Peyer's patch (tissue), 4 donors: ENCODE measurements at regions not wholly inside any gene's neighbourhood (a gene's known extent, or its start where the extent isn't known, plus 50 kb on each side); places are given as distances from the start of the nearest gene placed in this dataset.
"Not testable (repeated sequence)": the region's sequence is repeated elsewhere in the genome, so short reads cannot be mapped to it uniquely, and the experiment has no call there.

Experiments
- POLR2A ChIP-seq, 2 donors: fragments of 450-650 bp; IDR thresholded peaks; one replicate each; pipeline ENCODE4 v1.5.1; 2017; ENCODE audit warnings: antibody characterized with exemption in 2 of 2, mild to moderate bottlenecking in 2 of 2, moderate library complexity in 2 of 2
- TF ChIP-seq, protein P1 (sequence below), 6 experiments: fragments of 450-650 bp in 4 of 6; fragments of 200-600 bp in 2 of 6; sonication (generic) in 1 of 6; IDR thresholded peaks; one replicate each; pipeline ENCODE4 v1.5.1; 2017 to 2019; ENCODE audit warnings: antibody characterized with exemption in 6 of 6, mild to moderate bottlenecking in 3 of 6, moderate library complexity in 1 of 6

DNA sequence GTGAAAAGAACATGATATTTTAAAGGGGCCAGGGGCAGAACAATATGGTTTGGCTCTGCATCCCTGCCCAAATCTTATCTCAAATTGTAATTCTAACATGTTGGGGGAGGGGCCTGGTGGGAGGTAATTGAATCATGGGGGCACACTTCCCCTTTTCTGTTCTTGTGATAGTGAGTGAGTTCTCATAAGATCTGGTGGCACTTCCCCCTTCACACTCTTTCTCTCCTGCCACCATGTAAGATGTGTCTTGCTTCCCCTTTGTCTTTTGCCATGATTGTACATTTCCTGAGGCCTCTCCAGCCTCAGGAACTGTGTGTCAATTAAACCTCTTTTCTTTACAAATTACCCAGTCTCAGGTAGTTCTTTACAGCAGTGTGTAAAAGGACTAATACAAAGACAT, 177.1 kb upstream of the ZNF322 start:
- TF ChIP-seq, protein P1, sequence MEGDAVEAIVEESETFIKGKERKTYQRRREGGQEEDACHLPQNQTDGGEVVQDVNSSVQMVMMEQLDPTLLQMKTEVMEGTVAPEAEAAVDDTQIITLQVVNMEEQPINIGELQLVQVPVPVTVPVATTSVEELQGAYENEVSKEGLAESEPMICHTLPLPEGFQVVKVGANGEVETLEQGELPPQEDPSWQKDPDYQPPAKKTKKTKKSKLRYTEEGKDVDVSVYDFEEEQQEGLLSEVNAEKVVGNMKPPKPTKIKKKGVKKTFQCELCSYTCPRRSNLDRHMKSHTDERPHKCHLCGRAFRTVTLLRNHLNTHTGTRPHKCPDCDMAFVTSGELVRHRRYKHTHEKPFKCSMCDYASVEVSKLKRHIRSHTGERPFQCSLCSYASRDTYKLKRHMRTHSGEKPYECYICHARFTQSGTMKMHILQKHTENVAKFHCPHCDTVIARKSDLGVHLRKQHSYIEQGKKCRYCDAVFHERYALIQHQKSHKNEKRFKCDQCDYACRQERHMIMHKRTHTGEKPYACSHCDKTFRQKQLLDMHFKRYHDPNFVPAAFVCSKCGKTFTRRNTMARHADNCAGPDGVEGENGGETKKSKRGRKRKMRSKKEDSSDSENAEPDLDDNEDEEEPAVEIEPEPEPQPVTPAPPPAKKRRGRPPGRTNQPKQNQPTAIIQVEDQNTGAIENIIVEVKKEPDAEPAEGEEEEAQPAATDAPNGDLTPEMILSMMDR (IDR thresholded peaks at IDR 0.05), result not testable (repeated sequence)
- TF ChIP-seq POLR2A (IDR thresholded peaks at IDR 0.05), result not testable (repeated sequence)
